PC-3 (cell line): ENCODE measurements at regions not wholly inside any gene's neighbourhood (a gene's known extent, or its start where the extent isn't known, plus 50 kb on each side); places are given as distances from the start of the nearest gene placed in this dataset.
"Not testable (repeated sequence)": the region's sequence is repeated elsewhere in the genome, so short reads cannot be mapped to it uniquely, and the experiment has no call there.

Experiments
- ATAC-seq: fragments of 200-7000 bp; cut with Tn5 transposase; 2 replicates; pipeline ENCODE4 v1.9.1; 2020; ENCODE audit warnings: mild to moderate bottlenecking, moderate library complexity
- BruUV-seq: library from RNA; stranded (reverse); fragments of 400-500 nt; replicated peaks from 2 replicates; lab custom pipeline; 2021; lab: Mats Ljungman, UMichigan
- CTCF ChIA-PET: fragments of 300-600 bp; sonication (Branson Sonifier 250); formaldehyde crosslinking; loops from one replicate; lab custom pipeline; 2022; ENCODE audit warnings: antibody characterized with exemption; lab: Charles Lee
- POLR2A ChIA-PET: fragments of 300-600 bp; sonication (Branson Sonifier 250); formaldehyde crosslinking; loops from one replicate; lab custom pipeline; 2022; ENCODE audit warnings: antibody characterized with exemption; ENCODE audit not compliant: unreplicated experiment; lab: Charles Lee
- DNase-seq: peaks from one replicate; pipeline ENCODE4 v3.0.0-alpha.2; 2015
- H2AFZ ChIP-seq: fragments of 300-600 bp; sonication (generic); 2 replicates; pipeline ENCODE4 v1.6.0; 2016; ENCODE audit warnings: antibody characterized with exemption, low read length
- H3F3A ChIP-seq: fragments of 300-600 bp; sonication (generic); one replicate; pipeline ENCODE4 v1.6.0; 2017; ENCODE audit warnings: antibody characterized with exemption, low read length, control low read depth, mild to moderate bottlenecking; ENCODE audit not compliant: unreplicated experiment
- H3K27ac ChIP-seq: fragments of 300-600 bp; sonication (generic); 2 replicates; pipeline ENCODE4 v1.5.1; 2016; ENCODE audit warnings: mild to moderate bottlenecking, low read length
- H3K27me3 ChIP-seq: fragments of 300-600 bp; sonication (generic); 2 replicates; pipeline ENCODE4 v1.6.1; 2016; ENCODE audit warnings: low read length, mixed read lengths
- H3K36me3 ChIP-seq: fragments of 300-600 bp; sonication (generic); 2 replicates; pipeline ENCODE4 v1.6.1; 2016; ENCODE audit warnings: low read depth, mixed run types, low read length, mixed read lengths
- H3K4me1 ChIP-seq: fragments of 300-600 bp; sonication (generic); 2 replicates; pipeline ENCODE4 v1.5.1; 2016; ENCODE audit warnings: low read length; ENCODE audit not compliant: insufficient read depth
- H3K4me2 ChIP-seq: fragments of 300-600 bp; sonication (generic); 2 replicates; pipeline ENCODE4 v1.6.0; 2016; ENCODE audit warnings: low read length
- H3K4me3 ChIP-seq: fragments of 300-600 bp; sonication (generic); 2 replicates; pipeline ENCODE4 v1.5.1; 2016; ENCODE audit warnings: mild to moderate bottlenecking, low read length, mixed read lengths
- H3K79me2 ChIP-seq: fragments of 300-600 bp; sonication (generic); 2 replicates; pipeline ENCODE4 v1.6.1; 2017; ENCODE audit warnings: low read length, mixed read lengths
- H3K9ac ChIP-seq: fragments of 300-600 bp; sonication (generic); 2 replicates; pipeline ENCODE4 v1.6.0; 2016; ENCODE audit warnings: mild to moderate bottlenecking, low read length
- H3K9me2 ChIP-seq: fragments of 300-600 bp; sonication (generic); replicated peaks from 2 replicates; pipeline ENCODE4 v1.6.1; 2016; ENCODE audit warnings: mixed run types, low read length, mixed read lengths
- H3K9me3 ChIP-seq: fragments of 300-600 bp; sonication (generic); 2 replicates; pipeline ENCODE4 v1.6.1; 2016; ENCODE audit warnings: low read length, mixed read lengths
- H4K20me1 ChIP-seq: fragments of 300-600 bp; sonication (generic); 2 replicates; pipeline ENCODE4 v1.6.1; 2016; ENCODE audit warnings: low read length, mixed read lengths
- EZH2 ChIP-seq: fragments of 300-600 bp; sonication (generic); IDR thresholded peaks from one replicate; pipeline ENCODE4 v1.6.1; 2017; ENCODE audit warnings: antibody characterized with exemption, mild to moderate bottlenecking, low read length; ENCODE audit not compliant: unreplicated experiment
- EZH2phosphoT487 ChIP-seq: fragments of 300-600 bp; sonication (generic); IDR thresholded peaks from 2 replicates; pipeline ENCODE4 v1.6.1; 2018; ENCODE audit warnings: mild to moderate bottlenecking, antibody characterized with exemption, low read length, borderline replicate concordance
- intact Hi-C: fragments of 100-400 bp; cut with micrococcal nuclease; formaldehyde crosslinking; loops from 2 replicates; pipeline ENCODE4 v1.9.0; 2023
- TF ChIP-seq, protein P1 (sequence below): fragments of 300-600 bp; sonication (generic); conservative IDR thresholded peaks from 2 replicates; pipeline ENCODE4 v1.5.1; 2017; ENCODE audit warnings: antibody characterized with exemption, low read depth, mild to moderate bottlenecking, low read length

DNA sequence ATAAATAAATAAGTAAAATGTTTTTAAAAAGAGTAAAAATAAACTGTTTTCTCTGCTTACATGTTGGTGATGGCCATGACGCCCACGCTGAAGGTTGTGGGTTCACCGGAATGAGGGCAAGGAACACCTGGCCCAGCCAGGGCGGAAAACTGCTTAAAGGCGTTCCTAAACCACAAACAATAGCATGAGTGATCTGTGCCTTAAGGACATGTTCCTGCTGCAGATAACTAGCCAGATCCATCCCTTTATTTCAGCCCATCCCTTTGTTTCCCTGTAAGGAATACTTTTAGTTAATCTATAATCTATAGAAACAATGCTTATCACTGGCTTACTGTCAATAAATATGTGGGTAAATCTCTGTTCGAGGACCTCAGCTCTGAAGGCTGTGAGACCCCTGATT, 63.3 kb upstream of the CEP78 start:
- H3K4me1 ChIP-seq, H3K9me3 ChIP-seq, H3K4me2 ChIP-seq, H3K9me2 ChIP-seq, CTCF ChIA-PET, H3F3A ChIP-seq, H2AFZ ChIP-seq, H3K9ac ChIP-seq, H3K27ac ChIP-seq, POLR2A ChIA-PET, intact Hi-C loops, ATAC-seq, BruUV-seq, H4K20me1 ChIP-seq, H3K79me2 ChIP-seq, H3K36me3 ChIP-seq, H3K4me3 ChIP-seq, DNase-seq: not testable (repeated sequence)
- H3K27me3 ChIP-seq = peaks cover 18% of the 10 kb centered on the region

DNA sequence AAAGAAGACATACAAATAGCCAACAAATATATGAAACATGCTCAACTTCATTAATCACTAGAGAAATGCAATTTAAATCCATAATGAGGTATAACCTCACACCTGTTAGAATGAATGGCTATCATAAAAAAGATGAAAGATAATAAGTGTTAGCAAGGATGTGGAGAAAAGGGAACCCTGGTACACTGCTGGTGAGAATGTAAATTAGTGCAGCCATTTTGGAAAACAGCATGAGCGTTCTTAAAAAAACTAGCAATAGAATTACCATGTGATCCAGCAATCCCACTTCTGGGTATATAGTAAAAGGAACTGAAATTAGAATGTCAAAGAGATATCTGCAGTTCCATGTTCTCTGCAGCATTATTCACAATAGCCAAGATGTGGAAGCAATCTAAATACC, 64.2 kb upstream of the CEP78 start:
- no peak overlapping the region for H3K27ac ChIP-seq
- H4K20me1 ChIP-seq = no peaks in the 10 kb centered on the region
- H3K4me3 ChIP-seq = no peak overlapping the region
- DNase-seq = no peak
- no peaks in the 10 kb centered on the region for H3F3A ChIP-seq
- ChIA-PET POLR2A (no interaction called here), CTCF (no interaction called here)
- intact Hi-C loops = no loop called here
- H3K9me2 ChIP-seq = no peaks in the 10 kb centered on the region
- H3K27me3 ChIP-seq = peaks cover 18% of the 10 kb centered on the region
- no peak overlapping the region for H3K4me2 ChIP-seq
- ATAC-seq = no peak
- no peaks in the 10 kb centered on the region for H3K36me3 ChIP-seq
- TF ChIP-seq, protein P1, sequence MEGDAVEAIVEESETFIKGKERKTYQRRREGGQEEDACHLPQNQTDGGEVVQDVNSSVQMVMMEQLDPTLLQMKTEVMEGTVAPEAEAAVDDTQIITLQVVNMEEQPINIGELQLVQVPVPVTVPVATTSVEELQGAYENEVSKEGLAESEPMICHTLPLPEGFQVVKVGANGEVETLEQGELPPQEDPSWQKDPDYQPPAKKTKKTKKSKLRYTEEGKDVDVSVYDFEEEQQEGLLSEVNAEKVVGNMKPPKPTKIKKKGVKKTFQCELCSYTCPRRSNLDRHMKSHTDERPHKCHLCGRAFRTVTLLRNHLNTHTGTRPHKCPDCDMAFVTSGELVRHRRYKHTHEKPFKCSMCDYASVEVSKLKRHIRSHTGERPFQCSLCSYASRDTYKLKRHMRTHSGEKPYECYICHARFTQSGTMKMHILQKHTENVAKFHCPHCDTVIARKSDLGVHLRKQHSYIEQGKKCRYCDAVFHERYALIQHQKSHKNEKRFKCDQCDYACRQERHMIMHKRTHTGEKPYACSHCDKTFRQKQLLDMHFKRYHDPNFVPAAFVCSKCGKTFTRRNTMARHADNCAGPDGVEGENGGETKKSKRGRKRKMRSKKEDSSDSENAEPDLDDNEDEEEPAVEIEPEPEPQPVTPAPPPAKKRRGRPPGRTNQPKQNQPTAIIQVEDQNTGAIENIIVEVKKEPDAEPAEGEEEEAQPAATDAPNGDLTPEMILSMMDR = no peak
- no peak for TF ChIP-seq EZH2phosphoT487
- TF ChIP-seq EZH2 = no peak
- H2AFZ ChIP-seq = no peak overlapping the region
- H3K79me2 ChIP-seq = no peaks in the 10 kb centered on the region
- no peak overlapping the region for H3K9ac ChIP-seq
- H3K9me3 ChIP-seq = no peaks in the 10 kb centered on the region
- 0 out of 2 replicates have a peak, but pooled peaks cover 6% of the 10 kb centered on the region for H3K4me1 ChIP-seq
- no TSS peak for BruUV-seq

DNA sequence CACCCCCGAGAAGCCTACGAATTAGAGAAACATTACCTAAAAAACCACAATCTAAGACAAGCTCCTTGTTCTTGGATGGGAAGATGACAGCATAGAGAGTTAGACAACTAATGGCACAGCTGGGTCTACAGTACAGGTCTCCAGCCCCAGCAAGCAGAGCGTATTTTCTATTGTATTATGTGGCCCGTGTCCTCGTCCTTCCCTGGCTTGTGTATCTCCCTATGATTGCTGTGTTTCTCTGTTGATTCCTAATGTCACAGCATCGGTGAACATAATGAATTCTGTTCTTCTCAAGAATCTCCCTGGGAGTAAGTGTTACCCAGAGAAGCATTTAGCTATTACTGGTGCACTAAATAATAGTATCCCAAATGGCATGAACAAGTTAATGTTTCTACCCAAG, 66.8 kb upstream of the CEP78 start:
- H3K27me3 ChIP-seq = peaks cover 18% of the 10 kb centered on the region
- no peak overlapping the region for H2AFZ ChIP-seq
- H3K9ac ChIP-seq = no peak overlapping the region
- H3K4me1 ChIP-seq = 0 out of 2 replicates have a peak, but pooled peaks cover 6% of the 10 kb centered on the region
- ATAC-seq (no peak), DNase-seq (no peak)
- H3F3A ChIP-seq = no peaks in the 10 kb centered on the region
- H3K9me3 ChIP-seq = no peaks in the 10 kb centered on the region
- no TSS peak for BruUV-seq
- no peaks in the 10 kb centered on the region for H3K79me2 ChIP-seq
- H3K27ac ChIP-seq = no peak overlapping the region
- H4K20me1 ChIP-seq = no peaks in the 10 kb centered on the region
- intact Hi-C loops = loop anchor here (2.0 kb wide), 1 partner anchor 68 kb away; the partner anchor contains the start of gene CEP78
- no peaks in the 10 kb centered on the region for H3K36me3 ChIP-seq
- H3K9me2 ChIP-seq = no peaks in the 10 kb centered on the region
- H3K4me2 ChIP-seq = no peak overlapping the region
- H3K4me3 ChIP-seq = no peak overlapping the region
- ChIA-PET CTCF (no interaction called here), POLR2A (no interaction called here)
- TF ChIP-seq, protein P1 = no peak
- TF ChIP-seq EZH2 (no peak), EZH2phosphoT487 (no peak)
